Spleen (tissue), 11 donors: ENCODE measurements at regions not wholly inside any gene's neighbourhood (a gene's known extent, or its start where the extent isn't known, plus 50 kb on each side); places are given as distances from the start of the nearest gene placed in this dataset.
A peak's percentile ranks its signal among the peaks of the same experiment; 100 is the strongest.

Experiments used
- DNase-seq: peaks from one replicate; pipeline ENCODE4 v3.0.0-alpha.2; 2020
- H3K27ac ChIP-seq, 8 donors: fragments of 200-600 bp; sonication (generic) in 7 of 8; 1 replicate in 4 of 8; 2 replicates in 4 of 8; pipeline versions ENCODE4 v1.5.0 to v1.8.0; 2016 to 2021; ENCODE audit warnings: inconsistent platforms in 4 of 8, mild to moderate bottlenecking in 4 of 8, moderate library complexity in 1 of 8
- H3K27me3 ChIP-seq, 7 donors: fragments of 200-600 bp; sonication (generic) in 6 of 7; replicated peaks in 1 of 7; 1 replicate in 4 of 7; 2 replicates in 3 of 7; pipeline versions ENCODE4 v1.5.0 to v1.8.0; 2016 to 2021; ENCODE audit warnings: inconsistent platforms in 3 of 7, mild to moderate bottlenecking in 1 of 7
- H3K36me3 ChIP-seq, 6 donors: fragments of 200-600 bp; sonication (generic) in 5 of 6; 1 replicate in 4 of 6; 2 replicates in 2 of 6; pipeline versions ENCODE4 v1.5.0 to v1.8.0; 2016 to 2021; ENCODE audit warnings: inconsistent platforms in 2 of 6
- H3K4me1 ChIP-seq, 6 donors: fragments of 200-600 bp; sonication (generic) in 5 of 6; 1 replicate in 3 of 6; 2 replicates in 3 of 6; pipeline versions ENCODE4 v1.5.0 to v1.8.0; 2016 to 2021; ENCODE audit warnings: inconsistent platforms in 3 of 6
- H3K4me3 ChIP-seq, 8 donors: fragments of 200-600 bp; sonication (generic) in 7 of 8; 1 replicate in 4 of 8; 2 replicates in 4 of 8; pipeline versions ENCODE4 v1.5.0 to v1.8.0; 2016 to 2021; ENCODE audit warnings: inconsistent platforms in 4 of 8, mild to moderate bottlenecking in 4 of 8, moderate library complexity in 2 of 8
- H3K9me3 ChIP-seq, 8 donors: fragments of 200-600 bp; sonication (generic) in 7 of 8; 1 replicate in 4 of 8; 2 replicates in 4 of 8; pipeline versions ENCODE4 v1.5.0 to v1.8.0; 2016 to 2021; ENCODE audit warnings: inconsistent platforms in 4 of 8
- CTCF ChIP-seq, 11 experiments: fragments of 200-600 bp in 7 of 11; fragments of 450-650 bp in 4 of 11; sonication (generic) in 4 of 11; IDR thresholded peaks in 8 of 11; conservative IDR thresholded peaks in 3 of 11; 1 replicate in 7 of 11; 2 replicates in 4 of 11; pipeline versions ENCODE4 v1.4.0 to v1.8.0; 2016 to 2021; ENCODE audit warnings: antibody characterized with exemption in 11 of 11, inconsistent platforms in 4 of 11, mild to moderate bottlenecking in 1 of 11
- POLR2A ChIP-seq, 3 donors: fragments of 450-650 bp; IDR thresholded peaks; one replicate each; pipeline ENCODE4 v1.5.1; 2017; ENCODE audit warnings: antibody characterized with exemption in 3 of 3, mild to moderate bottlenecking in 1 of 3
- POLR2AphosphoS5 ChIP-seq, 3 donors: sonication (generic); formaldehyde crosslinking; IDR thresholded peaks; one replicate each; pipeline ENCODE4 v1.5.1; 2017; ENCODE audit warnings: antibody characterized with exemption in 3 of 3
- WGBS, 5 donors: extraction: QIAGEN DNeasy Blood & Tissue Kit in 3 of 5; methylation state at CpG; one replicate each; pipeline versions ENCODE4 v1.1.5 to v1.1.7; 2013 to 2018; 5-methylcytosine and 5-hydroxymethylcytosine counted together
- intact Hi-C: fragments of 100-400 bp; cut with DNase I; formaldehyde crosslinking; loops from one replicate; pipeline ENCODE4 v1.15.0; 2023; ENCODE audit warnings: low total_unique reads
- donor health status: healthy with polysubstance abuse.
- donor health status: DM: no; HTN: no; CAD: no; lungs with moderate emphysema.
- donor health status: DM: no; HTN: no; CAD: no.
- donor health status: Bipolar disorder and iron deficiency.
- donor health status: healthy.
- donor health status: DM: no; HTN: no; CAD: no.
- donor health status: DM: yes; HTN: yes; CAD: no.

GRCh38 chr10:42950606-42951485 lies 126.0 kb upstream of the RET start:
- Histone ChIP-seq H3K27ac (peak overlapping the region in 3 of 8 donors; percentile 43 to 50 (median 48)), H3K36me3 (no peaks in the 10 kb centered on the region), H3K4me3 (no peak overlapping the region), H3K9me3 (peaks cover 0 to 5% (median 0%) of the 10 kb centered on the region in 8 donors), H3K27me3 (peaks cover 0 to 20% (median 0%) of the 10 kb centered on the region in 7 donors), H3K4me1 (peaks cover 0 to 17% (median 0%) of the 10 kb centered on the region in 6 donors)
- TF ChIP-seq POLR2A (IDR thresholded peaks at IDR 0.05) (no peak), CTCF (IDR thresholded peaks at IDR 0.05 in 8 of 11, conservative IDR thresholded peaks at IDR 0.05 in 3 of 11) (no peak), POLR2AphosphoS5 (IDR thresholded peaks at IDR 0.05) (no peak)
- intact Hi-C loops: no loop called here
- DNase-seq: peak; percentile 47
- WGBS, 5 donors: 68 to 80% (median 73%) methylated on average over 27 of the region's 27 CpGs

- no peaks in the 10 kb centered on the region for H3K36me3 ChIP-seq
- TF ChIP-seq POLR2A (IDR thresholded peaks at IDR 0.05) (no peak), POLR2AphosphoS5 (IDR thresholded peaks at IDR 0.05) (peak; percentile 2 to 52 (median 45))
- H3K27ac ChIP-seq: peak overlapping the region in 5 of 8 donors; percentile 2 to 50 (median 43)
- WGBS, 5 donors: 35 to 61% (median 41%) methylated on average over 35 to 39 of the region's 39 CpGs
- no peak overlapping the region for H3K4me3 ChIP-seq
- H3K27me3 ChIP-seq: peaks cover 0 to 20% (median 0%) of the 10 kb centered on the region in 7 donors
- peak; percentile 68 for DNase-seq
- intact Hi-C loops: no loop called here
- peaks cover 0 to 17% (median 0%) of the 10 kb centered on the region in 6 donors for H3K4me1 ChIP-seq
- peaks cover 0 to 12% (median 7%) of the 10 kb centered on the region in 8 donors for H3K9me3 ChIP-seq
Measured at GRCh38 chr10:42951486-42952251, 125.2 kb upstream of the RET start.

- no peak for TF ChIP-seq POLR2A (IDR thresholded peaks at IDR 0.05)
- Histone ChIP-seq H3K4me1 (peaks cover 0 to 17% (median 0%) of the 10 kb centered on the region in 6 donors), H3K9me3 (peaks cover 0 to 19% (median 10%) of the 10 kb centered on the region in 8 donors), H3K27ac (peak overlapping the region in 3 of 8 donors; percentile 43 to 48 (median 43)), H3K36me3 (no peaks in the 10 kb centered on the region), H3K4me3 (no peak overlapping the region), H3K27me3 (peaks cover 0 to 20% (median 0%) of the 10 kb centered on the region in 7 donors)
- intact Hi-C loops: no loop called here
- DNase-seq: peak; percentile 78
- 49 to 76% (median 56%) methylated on average over 14 of the region's 14 CpGs for WGBS, 5 donors
Measured at GRCh38 chr10:42952349-42952748, 124.5 kb upstream of the RET start.

- Histone ChIP-seq H3K36me3 (no peaks in the 10 kb centered on the region), H3K4me1 (peaks cover 0 to 17% (median 0%) of the 10 kb centered on the region in 6 donors), H3K27ac (no peak overlapping the region), H3K4me3 (no peak overlapping the region), H3K9me3 (peaks cover 0 to 19% (median 9%) of the 10 kb centered on the region in 8 donors), H3K27me3 (peaks cover 0 to 20% (median 0%) of the 10 kb centered on the region in 7 donors)
- TF ChIP-seq CTCF (IDR thresholded peaks at IDR 0.05 in 8 of 11, conservative IDR thresholded peaks at IDR 0.05 in 3 of 11) (no peak), POLR2A (IDR thresholded peaks at IDR 0.05) (no peak), POLR2AphosphoS5 (IDR thresholded peaks at IDR 0.05) (no peak)
- intact Hi-C loops: no loop called here
- WGBS, 5 donors: 68 to 95% (median 93%) methylated on average over 4 to 13 of the region's 13 CpGs
- DNase-seq: peak; percentile 43
Measured at GRCh38 chr10:42952931-42953683, 123.8 kb upstream of the RET start.
